Activated naive CD4-positive, alpha-beta T cell treated with anti-CD3 and anti-CD28 coated beads, Interleukin-2, amount 50 U/mL, for 72 hours (primary cell): ENCODE measurements at regions not wholly inside any gene's neighbourhood (a gene's known extent, or its start where the extent isn't known, plus 50 kb on each side); places are given as distances from the start of the nearest gene placed in this dataset.

Experiments
- ATAC-seq, 2 donors: fragments of 150-1000 bp; cut with Tn5 transposase; 2 replicates each; pipeline ENCODE4 v1.10.0; 2021; ENCODE audit warnings: mild to moderate bottlenecking in 2 of 2, moderate library complexity in 2 of 2
- DNase-seq, 2 donors: peaks; one replicate each; pipeline ENCODE4 v3.0.0; 2021 to 2022; ENCODE audit warnings: low spot score in 2 of 2
- H3K27ac Mint-ChIP-seq, 2 donors: one replicate each; pipeline ENCODE4 v1.8.0; 2022; ENCODE audit warnings: mild to moderate bottlenecking in 2 of 2, mixed read lengths in 2 of 2
- H3K36me3 Mint-ChIP-seq, 2 donors: one replicate each; pipeline ENCODE4 v1.8.0; 2022; ENCODE audit warnings: mixed read lengths in 2 of 2
- H3K9me3 Mint-ChIP-seq, 2 donors: one replicate each; pipeline ENCODE4 v1.8.0; 2022; ENCODE audit warnings: mixed read lengths in 2 of 2

DNA sequence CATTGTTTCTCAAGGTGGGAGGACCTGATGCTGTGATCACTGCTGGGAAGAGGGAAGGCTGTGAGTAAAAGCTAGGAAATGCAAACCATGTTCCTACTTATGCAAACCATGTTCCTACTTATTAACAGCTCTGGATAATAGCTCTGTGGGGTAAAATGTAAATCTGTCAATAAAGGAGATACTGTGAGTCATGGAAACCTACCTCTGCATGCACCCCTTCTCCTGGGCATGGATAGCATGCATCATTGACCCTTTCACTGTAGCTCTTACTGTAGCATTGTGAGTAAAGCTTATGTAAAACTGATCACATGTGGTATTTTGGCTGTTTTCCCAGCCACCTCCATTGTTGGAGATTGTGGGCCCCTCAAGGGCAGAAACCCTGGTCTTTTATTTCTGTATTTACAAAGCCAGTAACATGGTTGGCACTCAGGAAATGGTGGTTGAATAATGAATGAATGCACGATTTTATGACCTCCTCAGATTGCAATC, 253.7 kb downstream of the GRIN2B start:
- Mint-ChIP-seq H3K9me3 (peaks cover 0 to 2% of the 10 kb centered on the region in 2 donors), H3K36me3 (no peaks in the 10 kb centered on the region), H3K27ac (no peak overlapping the region)
- ATAC-seq = no peak
- no peak for DNase-seq

DNA sequence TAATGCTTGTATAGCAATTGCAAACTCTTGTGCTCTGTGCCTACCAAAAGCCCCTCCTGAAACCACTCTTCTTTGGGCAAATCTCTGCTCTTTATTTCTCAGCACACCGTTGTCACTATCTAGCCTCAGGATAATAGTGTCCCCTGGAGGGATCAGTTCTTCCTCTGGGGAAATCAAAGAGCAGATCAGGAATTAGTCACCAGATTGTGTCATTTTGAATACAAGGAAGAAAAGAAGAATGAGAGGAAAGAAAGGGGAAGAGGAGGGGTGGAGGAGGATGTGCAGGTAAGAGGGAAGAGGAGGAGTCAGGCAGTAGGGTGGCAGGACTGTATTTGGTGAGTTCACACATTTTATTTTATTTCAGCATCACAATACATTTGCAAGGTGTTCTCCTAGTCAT, 256.4 kb downstream of the GRIN2B start:
- Mint-ChIP-seq H3K36me3 (no peaks in the 10 kb centered on the region), H3K27ac (no peak overlapping the region), H3K9me3 (no peaks in the 10 kb centered on the region)
- ATAC-seq = no peak
- DNase-seq = no peak

DNA sequence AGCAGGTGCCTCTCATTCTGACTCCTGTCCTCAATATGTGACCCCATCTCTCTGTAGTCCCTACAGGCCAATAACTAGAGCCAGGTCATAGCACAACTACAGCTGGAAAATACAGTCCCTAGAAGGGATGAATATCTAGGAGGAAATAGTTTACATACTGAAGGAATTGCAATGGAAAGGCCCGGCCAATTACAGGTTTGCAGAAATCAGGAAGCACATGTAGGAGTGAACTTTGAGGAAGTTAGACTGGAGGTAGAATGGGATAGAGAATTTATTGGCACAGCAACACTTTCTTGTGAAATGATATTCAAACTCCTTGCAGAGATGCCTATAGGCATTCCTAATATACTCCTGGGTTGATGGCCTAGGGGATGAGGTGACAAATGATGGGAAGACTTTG, 257.3 kb downstream of the GRIN2B start:
- Mint-ChIP-seq H3K9me3 (no peaks in the 10 kb centered on the region), H3K36me3 (no peaks in the 10 kb centered on the region), H3K27ac (no peak overlapping the region)
- ATAC-seq = no peak
- no peak for DNase-seq

DNA sequence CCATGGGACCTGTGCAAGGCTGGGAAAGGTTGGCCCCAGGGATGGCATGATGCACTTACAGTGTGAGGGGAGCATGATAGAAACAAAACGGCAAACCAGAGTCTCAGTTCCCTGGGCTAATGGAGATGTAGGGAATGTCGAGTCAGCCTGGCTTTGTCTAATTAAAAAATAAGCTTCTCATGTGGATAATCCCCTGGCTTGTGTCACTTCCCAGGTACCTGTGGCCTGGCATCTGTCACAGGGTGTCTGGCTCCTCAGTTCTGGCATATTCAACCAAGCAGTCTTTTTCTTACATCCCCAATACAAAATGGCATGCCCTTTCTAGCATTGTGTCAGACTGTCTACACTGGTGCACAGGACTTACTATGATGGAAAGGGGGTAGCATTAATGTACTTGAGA, 261.4 kb downstream of the GRIN2B start:
- Mint-ChIP-seq H3K36me3 (no peaks in the 10 kb centered on the region), H3K27ac (no peak overlapping the region), H3K9me3 (peaks cover 0 to 3% of the 10 kb centered on the region in 2 donors)
- DNase-seq = no peak
- ATAC-seq = no peak

DNA sequence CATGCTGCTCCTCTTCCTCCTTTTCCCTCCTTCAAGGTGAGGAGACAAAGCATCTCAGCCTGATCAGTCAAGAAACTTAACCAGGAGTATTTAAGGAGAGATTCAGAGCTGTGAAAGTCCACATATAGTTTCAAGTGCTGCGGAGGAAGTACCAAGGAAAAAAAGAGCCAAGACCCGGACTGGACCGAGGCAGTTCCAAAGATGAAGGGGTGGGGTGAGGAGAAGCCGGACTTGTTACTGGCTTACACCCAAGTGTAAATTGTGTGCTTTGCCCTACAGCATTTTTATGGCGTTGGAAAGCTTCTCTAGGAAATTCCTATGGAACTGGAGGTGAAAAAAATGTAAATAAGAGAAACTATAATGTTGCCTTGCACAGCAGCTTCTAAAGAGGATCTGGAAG, 263.1 kb downstream of the GRIN2B start:
- ATAC-seq (no peak), DNase-seq (no peak)
- Mint-ChIP-seq H3K9me3 (peaks cover 0 to 3% of the 10 kb centered on the region in 2 donors), H3K36me3 (no peaks in the 10 kb centered on the region), H3K27ac (no peak overlapping the region)

DNA sequence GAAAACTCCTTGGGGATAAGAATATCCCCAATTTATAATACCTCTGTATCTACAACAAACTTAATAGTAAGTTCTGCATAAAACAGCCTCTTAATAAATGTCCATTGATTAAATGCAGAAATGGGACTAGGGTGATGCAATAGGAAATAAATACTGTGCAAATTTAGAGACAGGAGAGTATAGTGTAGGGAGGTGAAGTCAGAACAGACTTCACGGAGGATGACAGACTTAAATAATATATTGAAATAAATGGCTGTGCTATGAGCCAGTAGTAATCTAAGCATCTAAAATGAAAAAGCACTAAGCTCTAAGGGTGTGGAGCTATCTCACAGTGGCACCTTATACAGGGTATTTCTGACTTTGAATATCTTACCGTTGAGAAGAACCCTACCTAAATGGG, 265.3 kb downstream of the GRIN2B start:
- Mint-ChIP-seq H3K36me3 (no peaks in the 10 kb centered on the region), H3K9me3 (peaks cover 0 to 6% of the 10 kb centered on the region in 2 donors), H3K27ac (no peak overlapping the region)
- ATAC-seq (no peak), DNase-seq (no peak)

DNA sequence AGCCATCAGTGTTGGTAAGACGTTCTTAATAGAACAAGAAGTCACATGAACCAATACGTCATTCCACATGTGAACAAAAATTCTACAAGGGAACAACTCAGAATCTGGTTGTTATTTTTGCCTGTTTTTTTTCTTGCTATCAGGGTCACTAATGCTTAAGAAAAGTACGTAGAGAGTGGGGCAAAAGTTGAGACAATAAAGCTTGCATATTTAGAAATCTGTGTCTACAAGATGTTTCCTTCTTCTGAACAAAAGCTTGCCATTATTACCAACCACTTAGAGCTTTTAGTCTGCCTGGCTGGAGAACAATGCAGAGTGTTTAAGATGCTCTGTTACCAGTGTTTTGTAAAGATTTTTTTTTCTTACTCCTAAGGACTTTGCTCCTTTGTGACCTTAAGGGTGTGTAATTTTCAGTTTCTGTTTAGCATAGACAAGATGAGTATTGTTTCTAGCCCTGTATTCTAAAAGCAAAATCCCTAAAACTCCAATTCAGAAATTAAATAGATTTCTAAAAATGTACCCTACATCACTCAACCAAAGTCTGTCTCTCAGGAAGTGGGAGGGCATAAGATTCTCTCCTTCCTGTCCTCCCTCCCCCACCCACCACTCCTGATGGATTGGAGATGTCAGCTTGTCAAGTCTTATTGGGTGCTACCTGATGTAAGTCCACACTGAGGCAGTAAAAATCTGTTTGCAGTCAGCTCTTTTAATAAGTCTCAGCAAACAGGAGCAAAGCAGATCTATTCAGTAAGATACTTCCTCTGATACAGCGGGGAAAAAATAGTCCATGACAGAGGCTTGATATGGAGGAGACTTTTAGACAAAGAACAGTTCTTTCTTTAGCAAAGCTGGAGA, 267.6 kb downstream of the GRIN2B start:
- DNase-seq (no peak), ATAC-seq (no peak)
- H3K36me3 Mint-ChIP-seq = no peaks in the 10 kb centered on the region
- no peak overlapping the region for H3K27ac Mint-ChIP-seq
- H3K9me3 Mint-ChIP-seq = peaks cover 0 to 6% of the 10 kb centered on the region in 2 donors

DNA sequence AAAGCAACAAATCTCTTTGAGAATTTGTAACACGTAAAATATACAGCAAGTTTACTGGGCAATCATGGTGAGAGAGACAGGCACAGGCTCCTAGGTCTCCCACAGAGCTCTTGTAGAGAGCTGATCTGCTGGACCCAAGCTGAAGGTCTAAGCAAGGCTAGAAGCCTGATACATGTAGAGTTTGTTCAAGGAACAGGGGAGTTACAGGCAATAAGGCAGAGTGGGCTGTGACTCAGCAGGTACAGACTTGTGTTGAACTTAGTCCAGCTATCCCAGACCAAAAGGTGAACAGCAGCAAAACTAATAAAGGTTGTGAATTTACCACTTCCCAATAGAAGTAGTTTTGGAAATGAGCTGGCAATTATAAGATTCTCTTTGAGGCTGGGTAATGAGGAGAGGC, 273.6 kb downstream of the GRIN2B start:
- ATAC-seq = no peak
- no peak for DNase-seq
- Mint-ChIP-seq H3K36me3 (no peaks in the 10 kb centered on the region), H3K27ac (no peak overlapping the region), H3K9me3 (peaks cover 0 to 3% of the 10 kb centered on the region in 2 donors)

DNA sequence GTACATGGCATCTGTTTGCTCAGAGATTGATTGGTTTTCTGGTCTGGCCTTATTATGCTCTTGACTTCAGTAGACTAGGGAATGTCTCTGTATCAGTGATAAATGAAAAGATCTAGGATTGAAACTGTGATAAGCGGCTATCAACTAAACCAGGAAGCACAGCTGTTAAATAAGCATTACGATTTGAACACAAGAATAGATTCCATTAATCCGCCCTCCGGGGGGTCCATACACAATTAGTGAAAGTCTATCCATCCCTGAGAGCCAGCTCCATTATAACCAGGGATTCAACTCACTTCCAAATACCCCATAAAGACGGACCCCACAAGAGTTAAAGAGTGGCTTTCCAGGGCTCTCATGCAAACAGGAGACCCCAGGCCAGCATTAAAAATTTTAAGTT, 279.0 kb downstream of the GRIN2B start:
- DNase-seq (no peak), ATAC-seq (no peak)
- Mint-ChIP-seq H3K9me3 (no peaks in the 10 kb centered on the region), H3K27ac (no peak overlapping the region), H3K36me3 (no peaks in the 10 kb centered on the region)

DNA sequence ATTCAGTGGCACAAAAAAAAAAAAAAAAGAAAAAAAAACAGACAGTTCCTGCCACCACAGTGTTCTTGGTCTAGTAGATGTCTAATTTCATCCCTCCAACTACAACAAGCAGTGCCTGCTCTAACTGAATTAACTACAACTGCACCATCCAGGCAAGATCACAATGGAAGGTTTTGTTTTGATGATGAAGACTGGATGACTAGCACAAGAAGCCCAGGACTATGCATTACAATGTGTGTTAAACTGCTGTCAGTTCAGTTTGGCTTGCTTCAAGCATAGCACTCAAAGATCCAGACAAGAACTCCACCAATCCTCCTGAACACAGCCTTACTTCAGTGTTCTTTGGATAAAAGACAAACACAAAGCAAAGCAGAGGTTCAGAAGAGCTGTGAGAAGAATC, 279.9 kb downstream of the GRIN2B start:
- H3K9me3 Mint-ChIP-seq = no peaks in the 10 kb centered on the region
- H3K36me3 Mint-ChIP-seq = no peaks in the 10 kb centered on the region
- no peak for ATAC-seq
- H3K27ac Mint-ChIP-seq = no peak overlapping the region
- no peak for DNase-seq

DNA sequence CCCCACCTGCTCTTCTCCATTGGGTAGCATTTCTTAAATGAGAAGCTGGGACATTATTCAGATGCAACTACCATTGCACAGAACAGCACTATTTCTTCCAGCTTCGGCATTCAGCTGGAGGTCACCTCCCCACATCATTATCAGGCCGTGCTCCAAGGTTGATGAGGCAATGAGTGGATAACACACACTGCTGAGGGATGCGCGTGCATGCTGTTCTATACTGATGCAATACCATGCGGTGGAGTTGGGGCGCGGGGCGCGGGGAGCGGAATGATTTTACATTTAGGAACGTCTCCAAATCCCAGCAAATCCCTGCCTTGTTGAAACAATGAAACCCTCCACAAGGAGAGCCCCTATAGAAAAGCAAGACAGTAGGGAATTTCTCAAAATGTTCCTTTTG, 283.4 kb downstream of the GRIN2B start:
- ATAC-seq (no peak), DNase-seq (no peak)
- Mint-ChIP-seq H3K9me3 (peaks cover 0 to 5% of the 10 kb centered on the region in 2 donors), H3K36me3 (no peaks in the 10 kb centered on the region), H3K27ac (no peak overlapping the region)

DNA sequence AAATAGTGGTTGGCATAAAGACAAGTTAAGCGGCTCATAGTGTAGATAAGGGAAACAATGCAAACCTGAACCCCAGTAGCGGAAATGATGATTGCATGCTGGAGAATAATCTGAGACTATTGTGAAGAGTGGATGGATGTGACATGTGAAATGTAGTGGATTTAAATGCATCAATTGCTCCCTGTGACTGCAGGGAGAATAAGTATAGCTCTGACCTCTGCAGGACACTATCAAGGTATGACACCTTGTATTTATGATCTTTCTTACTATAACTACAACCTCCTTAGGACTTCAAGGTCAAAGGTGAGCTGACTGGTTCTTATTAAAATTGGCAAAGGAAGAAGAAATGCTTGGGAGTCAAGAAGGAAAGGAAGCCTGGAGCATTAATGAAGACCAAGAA, 285.6 kb downstream of the GRIN2B start:
- DNase-seq (no peak), ATAC-seq (no peak)
- Mint-ChIP-seq H3K36me3 (no peaks in the 10 kb centered on the region), H3K9me3 (peaks cover 0 to 9% of the 10 kb centered on the region in 2 donors), H3K27ac (no peak overlapping the region)

DNA sequence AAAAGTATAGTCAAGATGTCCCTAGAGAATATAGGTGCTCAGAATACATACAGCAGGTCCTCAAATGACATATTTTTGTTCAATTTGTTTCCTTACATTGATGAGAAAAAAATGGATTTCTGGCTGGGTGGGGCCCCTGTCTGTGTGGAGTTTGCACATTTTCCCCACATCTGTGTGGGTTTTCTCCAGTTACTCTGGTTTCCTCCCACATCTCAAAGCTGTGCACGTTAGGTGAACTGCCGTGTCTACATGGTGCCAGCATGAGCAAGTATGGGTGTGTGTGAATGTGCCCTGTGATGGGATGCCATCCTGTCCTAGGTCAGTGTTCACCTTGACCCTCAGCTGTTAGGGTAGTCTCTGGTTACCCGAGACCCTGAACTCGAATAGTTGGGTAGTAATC, 289.1 kb downstream of the GRIN2B start:
- no peak overlapping the region for H3K27ac Mint-ChIP-seq
- no peak for DNase-seq
- no peak for ATAC-seq
- peaks cover 0 to 14% of the 10 kb centered on the region in 2 donors for H3K9me3 Mint-ChIP-seq
- H3K36me3 Mint-ChIP-seq = no peaks in the 10 kb centered on the region

DNA sequence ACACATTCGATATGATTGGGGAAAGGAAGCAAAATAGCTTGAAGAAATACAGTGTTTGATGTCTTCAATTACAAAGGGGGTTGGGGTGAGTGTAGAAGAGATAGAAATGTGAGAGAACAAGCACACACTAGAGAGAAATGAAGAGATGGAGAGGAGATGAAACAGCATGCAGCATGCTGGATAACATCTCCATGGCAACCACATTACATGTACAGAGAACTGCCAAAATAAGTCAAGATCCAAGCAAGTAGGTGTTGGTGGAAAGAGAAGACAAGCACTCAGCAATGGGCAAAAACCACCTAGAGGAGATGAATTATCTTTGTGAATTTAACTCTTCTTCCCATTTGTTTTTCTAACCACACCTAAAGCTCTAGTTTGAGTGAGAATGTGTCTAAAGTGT, 289.8 kb downstream of the GRIN2B start:
- ATAC-seq = no peak

DNA sequence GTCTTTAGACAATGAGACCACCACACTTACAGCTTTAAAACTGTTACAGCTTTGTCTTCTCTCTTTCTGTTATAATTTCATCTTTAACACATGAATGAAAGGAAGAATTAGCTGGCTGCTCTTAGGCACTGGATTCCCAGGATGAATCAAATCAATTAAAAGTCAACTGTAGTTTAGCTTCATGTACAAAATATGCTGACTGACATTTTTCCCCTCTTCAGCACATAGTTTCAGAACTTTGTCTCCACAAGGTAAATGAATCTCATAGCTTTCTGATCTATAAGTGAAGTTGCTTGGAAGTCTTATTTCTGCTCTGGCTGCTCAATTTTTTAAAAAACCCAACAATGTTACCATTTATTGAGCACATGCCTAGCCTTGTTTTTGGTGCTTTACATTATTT, 293.8 kb downstream of the GRIN2B start:
- ATAC-seq = no peak
- no peak for DNase-seq
- no peaks in the 10 kb centered on the region for H3K36me3 Mint-ChIP-seq
- H3K27ac Mint-ChIP-seq = no peak overlapping the region
- H3K9me3 Mint-ChIP-seq = peaks cover 0 to 10% of the 10 kb centered on the region in 2 donors

More for the DNA sequence above, 289.8 kb downstream of the GRIN2B start:
- Mint-ChIP-seq H3K27ac (no peak overlapping the region), H3K36me3 (no peaks in the 10 kb centered on the region), H3K9me3 (peaks cover 0 to 14% of the 10 kb centered on the region in 2 donors)
- no peak for DNase-seq

DNA sequence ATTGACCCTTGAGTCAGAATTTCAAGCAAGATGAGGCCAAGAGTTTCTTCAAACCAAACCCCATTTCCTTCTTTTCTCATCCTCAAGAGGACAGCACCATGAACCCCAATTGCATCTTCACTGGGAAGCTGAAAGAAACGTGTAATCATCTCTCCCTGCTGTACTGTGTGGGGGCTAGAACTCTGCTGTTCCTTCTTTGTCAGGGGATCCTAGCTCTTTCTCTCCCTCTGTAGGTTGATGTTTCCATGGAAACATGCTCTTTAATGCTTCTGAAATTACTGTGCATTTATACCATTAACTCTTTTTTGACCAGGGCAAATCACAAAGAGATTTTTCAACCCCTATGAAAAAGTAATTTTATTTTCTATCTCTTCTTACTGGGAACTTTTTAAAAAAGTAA, 295.1 kb downstream of the GRIN2B start:
- DNase-seq (no peak), ATAC-seq (no peak)
- Mint-ChIP-seq H3K9me3 (peaks cover 0 to 5% of the 10 kb centered on the region in 2 donors), H3K27ac (no peak overlapping the region), H3K36me3 (no peaks in the 10 kb centered on the region)

DNA sequence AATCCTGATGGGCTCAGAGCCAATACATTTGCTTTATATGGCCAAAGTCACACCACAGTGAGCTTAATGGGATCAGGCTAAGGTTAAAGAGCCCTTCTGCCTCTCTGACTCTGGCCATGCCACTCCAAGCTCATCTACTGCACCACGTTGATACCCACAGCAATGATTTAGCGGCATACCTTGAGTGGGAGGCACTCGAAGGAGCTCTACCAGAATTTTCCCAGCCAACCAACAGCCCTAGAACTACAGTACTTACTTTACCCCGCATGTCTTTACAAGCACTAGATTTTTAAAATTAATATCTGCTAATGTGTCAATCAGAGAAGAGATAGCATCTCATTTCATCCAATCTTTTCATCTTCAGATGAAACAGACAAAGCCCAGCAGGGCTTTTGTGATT, 300.5 kb downstream of the GRIN2B start:
- Mint-ChIP-seq H3K9me3 (no peaks in the 10 kb centered on the region), H3K36me3 (no peaks in the 10 kb centered on the region), H3K27ac (no peak overlapping the region)
- ATAC-seq (no peak), DNase-seq (no peak)

DNA sequence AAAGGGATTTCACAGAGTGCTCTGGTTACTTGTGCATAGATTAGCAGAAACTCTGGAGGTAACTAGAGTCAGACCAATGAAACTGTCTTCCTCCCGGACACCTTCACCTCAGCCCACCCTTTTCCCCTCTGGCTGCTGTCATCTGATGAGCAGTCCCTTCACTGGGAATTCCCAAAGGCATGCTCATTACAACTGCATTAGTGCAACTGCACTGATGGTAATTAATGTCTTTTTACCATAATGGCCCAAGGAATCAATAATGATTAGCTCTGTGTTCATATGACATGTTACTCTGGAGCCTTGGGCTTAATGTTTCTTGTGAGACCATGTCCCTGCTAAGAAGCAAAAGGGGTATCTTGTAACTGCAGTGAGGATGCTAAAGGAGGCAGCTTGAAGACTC, 304.5 kb downstream of the GRIN2B start:
- DNase-seq (no peak), ATAC-seq (no peak)
- H3K9me3 Mint-ChIP-seq = peaks cover 7 to 10% of the 10 kb centered on the region in 2 donors
- no peaks in the 10 kb centered on the region for H3K36me3 Mint-ChIP-seq
- H3K27ac Mint-ChIP-seq = no peak overlapping the region
